ENCODE measurements at regions not wholly inside any gene's neighbourhood (a gene's known extent, or its start where the extent isn't known, plus 50 kb on each side); places are given as distances from the start of the nearest gene placed in this dataset.
"Not testable (repeated sequence)": the region's sequence is repeated elsewhere in the genome, so short reads cannot be mapped to it uniquely, and the experiment has no call there.

DNA sequence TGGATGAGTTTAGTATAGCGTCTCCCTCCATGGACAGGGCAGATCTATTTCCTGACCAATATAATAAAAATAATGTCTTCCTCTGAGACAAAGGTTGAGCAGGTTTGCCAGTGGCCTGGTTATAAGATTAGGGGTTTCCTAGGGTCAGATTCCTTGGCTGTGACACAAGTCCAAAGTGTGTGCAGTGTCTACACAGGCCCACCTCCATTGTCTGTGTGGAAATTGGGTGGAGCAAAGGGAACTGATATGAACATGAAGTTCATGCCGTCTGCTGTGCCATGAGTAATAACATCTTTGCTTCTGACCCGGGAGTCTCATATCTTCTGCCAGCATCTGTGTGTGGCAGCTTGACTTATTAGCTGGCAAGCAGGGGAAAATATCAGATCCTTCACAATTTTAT, 187.7 kb upstream of the BOD1L1 start:
- Histone ChIP-seq H3K36me3 (no peaks in the 10 kb centered on the region), H3K27ac (no peak overlapping the region), H3K4me1 (no peaks in the 10 kb centered on the region), H3K9me3 (no peaks in the 10 kb centered on the region), H3K27me3 (no peaks in the 10 kb centered on the region), H3K4me3 (no peak overlapping the region)
- TF ChIP-seq EP300 (IDR thresholded peaks at IDR 0.05) (no peak), POLR2A (IDR thresholded peaks at IDR 0.05) (no peak)
- TF ChIP-seq, protein P1, sequence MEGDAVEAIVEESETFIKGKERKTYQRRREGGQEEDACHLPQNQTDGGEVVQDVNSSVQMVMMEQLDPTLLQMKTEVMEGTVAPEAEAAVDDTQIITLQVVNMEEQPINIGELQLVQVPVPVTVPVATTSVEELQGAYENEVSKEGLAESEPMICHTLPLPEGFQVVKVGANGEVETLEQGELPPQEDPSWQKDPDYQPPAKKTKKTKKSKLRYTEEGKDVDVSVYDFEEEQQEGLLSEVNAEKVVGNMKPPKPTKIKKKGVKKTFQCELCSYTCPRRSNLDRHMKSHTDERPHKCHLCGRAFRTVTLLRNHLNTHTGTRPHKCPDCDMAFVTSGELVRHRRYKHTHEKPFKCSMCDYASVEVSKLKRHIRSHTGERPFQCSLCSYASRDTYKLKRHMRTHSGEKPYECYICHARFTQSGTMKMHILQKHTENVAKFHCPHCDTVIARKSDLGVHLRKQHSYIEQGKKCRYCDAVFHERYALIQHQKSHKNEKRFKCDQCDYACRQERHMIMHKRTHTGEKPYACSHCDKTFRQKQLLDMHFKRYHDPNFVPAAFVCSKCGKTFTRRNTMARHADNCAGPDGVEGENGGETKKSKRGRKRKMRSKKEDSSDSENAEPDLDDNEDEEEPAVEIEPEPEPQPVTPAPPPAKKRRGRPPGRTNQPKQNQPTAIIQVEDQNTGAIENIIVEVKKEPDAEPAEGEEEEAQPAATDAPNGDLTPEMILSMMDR (IDR thresholded peaks at IDR 0.05): no peak
- DNase-seq (ENCODE audit: low spot score in 2 of 2): no peak
- 84 to 89% methylated on average over 3 of the region's 3 CpGs for WGBS, 2 donors

DNA sequence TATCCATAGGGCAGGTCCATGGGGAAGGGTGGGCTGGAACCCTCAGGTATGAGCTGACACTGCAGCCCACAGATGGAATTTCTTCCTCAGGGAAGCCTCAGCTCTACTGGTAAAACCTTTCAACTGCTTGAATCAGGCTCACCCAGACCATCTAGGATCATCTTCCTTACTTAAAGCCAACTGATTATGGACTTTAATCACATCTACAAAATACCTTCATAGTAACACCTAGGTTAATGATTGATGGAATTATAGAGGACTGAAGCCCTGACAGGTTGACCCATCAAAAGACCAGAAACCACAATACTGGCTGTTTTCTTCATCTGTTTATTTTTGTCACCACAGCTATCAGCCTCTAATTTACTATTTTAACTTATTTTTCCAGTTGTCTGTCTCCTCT, 188.9 kb upstream of the BOD1L1 start:
- Histone ChIP-seq H3K9me3 (peaks cover 0 to 4% (median 0%) of the 10 kb centered on the region in 4 donors), H3K27me3 (no peaks in the 10 kb centered on the region), H3K4me1 (no peaks in the 10 kb centered on the region), H3K27ac (no peak overlapping the region), H3K4me3 (no peak overlapping the region), H3K36me3 (no peaks in the 10 kb centered on the region)
- TF ChIP-seq POLR2A (IDR thresholded peaks at IDR 0.05): no peak
- TF ChIP-seq, protein P1 (IDR thresholded peaks at IDR 0.05): no peak
- TF ChIP-seq EP300 (IDR thresholded peaks at IDR 0.05): no peak
- no peak for DNase-seq (ENCODE audit: low spot score in 2 of 2)

DNA sequence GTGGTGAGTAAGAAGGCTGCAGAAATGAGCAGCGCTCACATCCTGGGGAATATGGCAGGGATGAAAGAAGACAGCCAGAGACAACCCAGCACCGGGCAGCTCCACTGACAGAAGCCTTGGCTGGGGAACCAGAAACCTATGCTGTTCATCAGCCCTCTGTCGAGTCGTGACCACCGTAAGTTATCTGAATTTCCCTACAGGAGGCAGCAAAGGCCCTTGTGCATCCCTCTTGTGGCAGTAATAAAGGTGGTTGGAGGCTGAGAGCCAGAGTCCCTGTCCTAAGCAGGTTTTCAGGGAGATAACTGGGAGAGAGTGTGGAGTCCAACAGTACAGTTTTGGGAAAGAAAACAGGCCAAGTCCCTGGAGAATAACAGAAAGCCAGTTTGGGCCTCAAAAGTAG, 194.0 kb upstream of the BOD1L1 start:
- Histone ChIP-seq H3K27ac (no peak overlapping the region), H3K36me3 (no peaks in the 10 kb centered on the region), H3K4me1 (no peaks in the 10 kb centered on the region), H3K27me3 (no peaks in the 10 kb centered on the region), H3K4me3 (no peak overlapping the region), H3K9me3 (peaks cover 0 to 44% (median 7%) of the 10 kb centered on the region in 4 donors)
- DNase-seq (ENCODE audit: low spot score in 2 of 2): no peak
- no peak for TF ChIP-seq POLR2A (IDR thresholded peaks at IDR 0.05)
- TF ChIP-seq EP300 (IDR thresholded peaks at IDR 0.05): no peak
- TF ChIP-seq, protein P1 (IDR thresholded peaks at IDR 0.05): no peak
- 66 to 71% methylated on average over 5 of the region's 5 CpGs for WGBS, 2 donors

DNA sequence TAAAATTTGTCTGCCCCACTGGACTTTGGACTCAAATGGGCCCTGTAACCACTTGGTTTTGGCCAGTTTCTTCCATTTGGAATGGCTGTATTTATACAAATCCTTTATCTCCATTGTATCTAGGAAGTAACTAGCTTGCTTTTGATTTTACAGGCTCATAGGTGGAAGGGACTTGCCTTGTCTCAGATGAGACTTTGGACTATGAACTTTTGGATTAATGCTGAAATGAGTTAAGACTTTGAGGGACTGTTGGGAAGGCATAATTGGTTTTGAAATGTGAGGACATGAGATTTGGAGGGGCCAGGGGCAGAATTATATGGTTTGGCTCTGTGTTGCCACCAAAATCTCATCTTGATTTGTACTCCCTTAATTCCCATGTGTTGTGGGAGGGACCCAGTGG, 198.3 kb upstream of the BOD1L1 start:
- not testable (repeated sequence) for H3K4me1 ChIP-seq; H3K36me3 ChIP-seq; H3K4me3 ChIP-seq; H3K27ac ChIP-seq; H3K27me3 ChIP-seq; DNase-seq (ENCODE audit: low spot score in 2 of 2)
- H3K9me3 ChIP-seq: peaks cover 0 to 44% (median 7%) of the 10 kb centered on the region in 4 donors

DNA sequence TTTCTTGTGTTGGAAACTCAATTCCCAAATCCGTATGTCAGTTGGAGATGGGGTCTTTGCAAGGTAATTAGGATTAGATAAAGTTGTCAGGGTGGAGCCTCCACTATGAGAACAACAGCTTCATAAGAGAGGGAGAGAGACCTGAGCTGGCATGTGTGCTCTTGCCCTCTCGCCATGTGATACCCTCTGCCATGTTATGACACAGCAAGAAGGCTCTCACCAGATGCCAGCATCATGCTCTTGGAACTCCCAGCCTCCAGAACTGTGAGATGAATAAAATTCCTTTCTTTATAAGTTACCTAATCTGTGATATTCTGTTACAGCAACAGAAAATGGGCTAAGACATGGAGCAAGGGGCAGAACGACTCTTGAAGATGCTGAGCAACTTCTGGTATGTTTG, 201.9 kb upstream of the BOD1L1 start:
- Histone ChIP-seq H3K4me3 (no peak overlapping the region), H3K4me1 (no peaks in the 10 kb centered on the region), H3K9me3 (peaks cover 0 to 13% (median 3%) of the 10 kb centered on the region in 4 donors), H3K36me3 (no peaks in the 10 kb centered on the region), H3K27me3 (no peaks in the 10 kb centered on the region), H3K27ac (no peak overlapping the region)
- TF ChIP-seq EP300 (IDR thresholded peaks at IDR 0.05) (no peak), POLR2A (IDR thresholded peaks at IDR 0.05) (no peak)
- TF ChIP-seq, protein P1 (IDR thresholded peaks at IDR 0.05): no peak
- WGBS, 2 donors: 77 to 80% methylated on average over 3 of the region's 3 CpGs
- DNase-seq (ENCODE audit: low spot score in 2 of 2): no peak

DNA sequence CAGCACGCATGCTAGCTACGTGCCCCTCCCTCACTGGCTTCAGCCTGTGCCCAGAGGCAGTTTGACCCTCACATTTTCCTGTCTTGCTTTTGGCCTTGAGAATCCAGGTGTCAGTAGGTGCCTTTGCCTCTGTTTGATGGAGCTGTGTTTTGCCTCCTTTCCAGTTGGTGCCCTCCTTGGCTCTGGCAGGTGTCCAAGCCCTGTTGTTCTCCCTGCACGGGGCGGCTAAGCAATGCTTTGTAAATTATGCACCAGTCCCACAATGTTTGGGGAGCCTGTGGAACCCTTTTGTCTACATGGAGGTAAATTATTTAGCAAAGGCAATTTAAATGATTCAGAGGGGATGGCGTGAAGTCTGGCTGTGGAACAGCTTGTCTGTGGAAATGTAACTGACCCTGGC, 202.9 kb upstream of the BOD1L1 start:
- Histone ChIP-seq H3K9me3 (peaks cover 0 to 3% (median 0%) of the 10 kb centered on the region in 4 donors), H3K27me3 (no peaks in the 10 kb centered on the region), H3K36me3 (no peaks in the 10 kb centered on the region), H3K27ac (no peak overlapping the region), H3K4me3 (no peak overlapping the region), H3K4me1 (no peaks in the 10 kb centered on the region)
- DNase-seq (ENCODE audit: low spot score in 2 of 2): no peak
- TF ChIP-seq POLR2A (IDR thresholded peaks at IDR 0.05) (no peak), EP300 (IDR thresholded peaks at IDR 0.05) (no peak)
- TF ChIP-seq, protein P1 (IDR thresholded peaks at IDR 0.05): no peak
- 51 to 69% methylated on average over 5 of the region's 5 CpGs for WGBS, 2 donors

All from tibial nerve (tissue), 4 donors.